Panc1 (cell line): ENCODE measurements at regions not wholly inside any gene's neighbourhood (a gene's known extent, or its start where the extent isn't known, plus 50 kb on each side); places are given as distances from the start of the nearest gene placed in this dataset.

Source experiments
- ATAC-seq: fragments of 200-7000 bp; cut with Tn5 transposase; 2 replicates; pipeline ENCODE4 v1.9.1; 2020; ENCODE audit warnings: mild to moderate bottlenecking, moderate library complexity
- BruUV-seq: library from RNA; stranded (reverse); fragments of 400-500 nt; replicated peaks from 2 replicates; lab custom pipeline; 2021; lab: Mats Ljungman, UMichigan
- CTCF ChIA-PET: fragments of 300-600 bp; sonication (Branson Sonifier 250); formaldehyde crosslinking; loops from one replicate; lab custom pipeline; 2022; ENCODE audit warnings: antibody characterized with exemption; lab: Charles Lee
- POLR2A ChIA-PET: fragments of 300-600 bp; sonication (Branson Sonifier 250); formaldehyde crosslinking; loops from one replicate; lab custom pipeline; 2022; ENCODE audit warnings: antibody characterized with exemption; lab: Charles Lee
- DNase-seq: peaks from one replicate; pipeline ENCODE4 v3.0.0-alpha.2; 2010; ENCODE audit warnings: low read depth, low spot score
- H3K27ac ChIP-seq: 2 replicates; pipeline ENCODE4 v1.5.1; 2011; ENCODE audit warnings: mild to moderate bottlenecking, low read length, inconsistent platforms
- H3K27me3 ChIP-seq: fragments of 200-500 bp; sonication (Bioruptor generic); 2 replicates; pipeline ENCODE4 v1.6.0; 2014; ENCODE audit warnings: low read length, inconsistent platforms; ENCODE audit not compliant: control insufficient read depth, insufficient read depth
- H3K36me3 ChIP-seq: fragments of 200-500 bp; sonication (Bioruptor generic); 2 replicates; pipeline ENCODE4 v1.5.1; 2014; ENCODE audit warnings: inconsistent platforms, mild to moderate bottlenecking, low read length, moderate library complexity; ENCODE audit not compliant: control insufficient read depth, insufficient read depth
- H3K4me1 ChIP-seq: 2 replicates; pipeline ENCODE4 v1.5.1; 2011; ENCODE audit warnings: inconsistent platforms, mild to moderate bottlenecking, low read length, moderate library complexity; ENCODE audit not compliant: control insufficient read depth, insufficient read depth
- H3K4me3 ChIP-seq, 2 experiments: 2 replicates each; pipeline ENCODE4 v1.5.1; 2011 to 2012; ENCODE audit warnings: low read depth in 2 of 2, low read length in 2 of 2, mild to moderate bottlenecking in 2 of 2, inconsistent platforms in 1 of 2, moderate library complexity in 1 of 2
- H3K9me3 ChIP-seq: fragments of 200-500 bp; sonication (Bioruptor generic); 2 replicates; pipeline ENCODE4 v1.5.1; 2014; ENCODE audit warnings: low read depth, mild to moderate bottlenecking, inconsistent platforms, low read length, moderate library complexity; ENCODE audit not compliant: control insufficient read depth, insufficient read depth
- CTCF ChIP-seq: fragments of 450-650 bp; IDR thresholded peaks from 2 replicates; pipeline ENCODE4 v1.5.1; 2017; ENCODE audit warnings: mild to moderate bottlenecking
- REST ChIP-seq, 2 experiments: IDR thresholded peaks; 2 replicates each; pipeline ENCODE4 v1.6.1; 2011 to 2012; ENCODE audit warnings: low read depth in 2 of 2, control low read depth in 1 of 2, low read length in 1 of 2, mild to moderate bottlenecking in 1 of 2, moderate library complexity in 1 of 2; ENCODE audit not compliant: insufficient read depth in 1 of 2
- TCF7L2 ChIP-seq: IDR thresholded peaks from 2 replicates; pipeline ENCODE4 v1.6.1; 2011; ENCODE audit warnings: mild to moderate bottlenecking, low read depth, low read length, inconsistent platforms
- in situ Hi-C: cut with HindIII; loops from 2 replicates; pipeline ENCODE4 v1.10.0; 2016; ENCODE audit warnings: low sequenced_read_pairs, low pct_unique_long_range_greater_than_20kb
- intact Hi-C: fragments of 100-400 bp; cut with micrococcal nuclease; formaldehyde crosslinking; loops from one replicate; pipeline ENCODE4 v1.10.0; 2022; ENCODE audit not compliant: unreplicated experiment

- no peak for DNase-seq
- no peaks in the 10 kb centered on the region for H3K36me3 ChIP-seq
- H3K9me3 ChIP-seq: no peaks in the 10 kb centered on the region
- ATAC-seq: no peak
- H3K27ac ChIP-seq: no peak overlapping the region
- CTCF ChIA-PET: interaction anchor here (0.6 kb wide), 1 partner anchor 27 kb away, joined by 9 read pairs; no protein-coding TSS in a partner anchor
- no peak overlapping the region for H3K4me3 ChIP-seq
- TF ChIP-seq REST (IDR thresholded peaks at IDR 0.05; ENCODE audit: insufficient read depth in 1 of 2, low read depth in 2 of 2, low read length in 1 of 2): no peak
- H3K4me1 ChIP-seq: no peaks in the 10 kb centered on the region
- no peaks in the 10 kb centered on the region for H3K27me3 ChIP-seq
- intact Hi-C loops (no loop called here), in situ Hi-C loops (no loop called here)
- POLR2A ChIA-PET: no interaction called here
- BruUV-seq: no TSS peak
These were observed 279.4 kb upstream of the SEMA6A start for GRCh38 chr5:116853992-116854391.

DNA sequence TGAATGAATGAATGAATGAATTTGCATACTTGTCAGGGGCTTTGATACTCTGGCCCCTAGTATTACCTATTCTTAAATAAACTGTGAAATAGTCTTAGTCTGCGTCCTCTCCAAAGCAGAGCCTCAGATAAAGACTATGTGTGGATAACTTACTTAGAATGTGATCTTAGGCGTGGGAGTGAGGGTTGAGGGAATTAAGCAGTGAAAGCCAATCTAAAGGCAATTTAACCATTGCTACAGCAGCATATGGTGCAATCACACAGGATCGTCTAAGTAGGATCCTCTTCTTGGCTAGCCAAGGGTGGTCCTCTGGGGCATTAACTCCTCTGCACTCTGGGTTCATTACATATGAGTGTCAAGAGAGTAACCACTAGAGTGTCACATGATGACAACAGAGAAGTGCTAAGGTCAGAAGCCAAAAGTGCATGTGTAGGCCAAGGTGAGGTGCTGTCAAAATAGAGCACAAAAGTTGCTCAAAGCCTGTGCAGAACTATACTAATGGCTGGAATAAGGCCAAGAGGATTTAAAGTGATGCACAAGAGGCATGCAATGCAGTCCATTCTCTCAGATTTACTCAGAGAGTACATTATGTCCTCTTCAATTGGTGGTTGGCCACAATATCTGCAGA, 274.4 kb upstream of the SEMA6A start:
- H3K9me3 ChIP-seq: no peaks in the 10 kb centered on the region
- CTCF ChIA-PET: no interaction called here
- no peak overlapping the region for H3K27ac ChIP-seq
- intact Hi-C loops: no loop called here
- no peaks in the 10 kb centered on the region for H3K4me1 ChIP-seq
- in situ Hi-C loops: no loop called here
- no peak overlapping the region for H3K4me3 ChIP-seq
- TF ChIP-seq REST (IDR thresholded peaks at IDR 0.05; ENCODE audit: insufficient read depth in 1 of 2, low read depth in 2 of 2, low read length in 1 of 2): no peak
- no peak for TF ChIP-seq TCF7L2
- no peak for TF ChIP-seq CTCF
- POLR2A ChIA-PET: no interaction called here
- H3K36me3 ChIP-seq: no peaks in the 10 kb centered on the region
- ATAC-seq: no peak
- no peak for DNase-seq
- BruUV-seq: no TSS peak
- H3K27me3 ChIP-seq: no peaks in the 10 kb centered on the region
